Activated effector memory CD4-positive, alpha-beta T cell treated with anti-CD3 and anti-CD28 coated beads, Interleukin-2, amount 50 U/mL, for 16 hours (primary cell): ENCODE measurements at regions not wholly inside any gene's neighbourhood (a gene's known extent, or its start where the extent isn't known, plus 50 kb on each side); places are given as distances from the start of the nearest gene placed in this dataset.
A peak's percentile ranks its signal among the peaks of the same experiment; 100 is the strongest.
"Not testable (repeated sequence)": the region's sequence is repeated elsewhere in the genome, so short reads cannot be mapped to it uniquely, and the experiment has no call there.

Source experiments
- DNase-seq: peaks from one replicate; pipeline ENCODE4 v3.0.0-alpha.2; 2020

DNA sequence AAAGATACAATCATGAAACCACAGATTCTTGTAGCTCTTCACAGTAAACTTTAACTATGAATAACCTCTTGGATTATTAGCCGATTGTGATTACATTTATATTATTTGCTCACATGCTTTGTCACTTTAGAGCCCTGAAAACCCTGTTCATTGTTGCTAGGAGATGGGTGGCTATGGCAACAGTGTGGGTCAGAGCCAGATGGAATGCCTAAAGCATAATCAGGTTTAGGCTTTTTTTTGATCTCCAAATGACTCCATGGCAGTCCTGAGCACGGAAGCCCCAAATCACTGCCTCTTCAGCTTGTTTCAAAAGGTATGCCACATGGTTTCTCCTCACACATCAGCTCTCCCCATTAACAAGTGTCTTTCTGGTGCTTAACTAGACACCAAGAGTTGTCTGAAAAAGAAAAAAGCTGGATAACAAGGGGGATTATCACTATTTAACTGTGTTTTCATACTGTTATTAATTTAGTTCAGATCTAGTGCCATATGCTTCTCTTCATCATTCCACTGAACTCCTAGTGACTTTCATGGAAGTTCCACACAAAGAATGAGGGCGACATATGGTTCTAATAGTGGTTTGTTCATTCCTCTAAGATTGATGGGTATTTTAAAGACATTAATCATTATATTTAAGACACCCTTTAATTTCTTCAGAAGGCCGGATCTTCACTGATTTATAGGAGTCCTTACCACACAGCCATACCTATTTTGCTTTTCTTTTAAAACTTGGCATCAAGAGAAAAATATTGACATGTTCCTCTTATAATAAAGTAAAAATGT, 88.8 kb upstream of the PAM start:
- DNase-seq: no peak

GRCh38 chr5:102668220-102668932, 86.7 kb upstream of the PAM start:
- DNase-seq: no peak

- no peak for DNase-seq
Measured at GRCh38 chr5:102670224-102670836, 84.8 kb upstream of the PAM start.

GRCh38 chr5:102671033-102671734, 83.9 kb upstream of the PAM start:
- not testable (repeated sequence) for DNase-seq

DNA sequence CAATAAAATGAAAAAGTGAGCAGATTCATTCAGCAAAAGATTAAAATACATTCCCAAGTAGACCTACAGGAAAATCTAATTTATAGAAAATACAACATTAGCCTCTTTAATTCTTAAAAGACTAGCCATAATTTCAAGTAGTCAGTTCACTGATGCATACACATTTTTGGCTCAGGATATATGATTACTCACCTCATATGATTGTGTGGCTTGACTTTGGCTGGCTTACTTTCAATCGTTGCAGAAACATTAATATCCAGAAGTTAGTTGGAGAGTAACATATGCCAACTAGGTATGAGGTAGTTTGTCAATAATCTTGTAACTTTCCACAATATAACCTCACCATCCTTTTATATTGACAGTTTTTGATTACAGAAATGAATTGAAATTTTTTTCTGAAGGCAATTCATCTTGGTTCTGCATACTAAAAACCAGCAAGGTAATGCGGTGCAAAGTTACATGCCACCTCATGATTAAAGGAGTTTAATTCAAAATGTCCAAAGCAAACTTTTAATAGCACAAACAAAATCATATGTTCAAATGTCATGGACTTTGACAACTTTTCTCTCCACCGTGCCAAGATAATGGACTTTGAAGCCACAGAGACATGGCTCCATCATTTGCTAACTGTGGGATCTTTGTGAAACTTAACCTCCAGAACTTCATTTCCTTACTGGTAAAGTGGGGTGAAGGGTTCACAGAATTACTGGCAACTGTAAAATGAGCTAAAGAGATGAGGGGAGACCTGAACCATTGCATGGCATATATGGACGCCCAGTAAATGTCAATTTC, 76.6 kb upstream of the PAM start:
- DNase-seq: no peak

GRCh38 chr5:102681403-102681983, 73.6 kb upstream of the PAM start:
- DNase-seq: peak; percentile 84

GRCh38 chr5:102682101-102682647, 72.9 kb upstream of the PAM start:
- no peak for DNase-seq

GRCh38 chr5:102688076-102688475, 67.0 kb upstream of the PAM start:
- not testable (repeated sequence) for DNase-seq

DNA sequence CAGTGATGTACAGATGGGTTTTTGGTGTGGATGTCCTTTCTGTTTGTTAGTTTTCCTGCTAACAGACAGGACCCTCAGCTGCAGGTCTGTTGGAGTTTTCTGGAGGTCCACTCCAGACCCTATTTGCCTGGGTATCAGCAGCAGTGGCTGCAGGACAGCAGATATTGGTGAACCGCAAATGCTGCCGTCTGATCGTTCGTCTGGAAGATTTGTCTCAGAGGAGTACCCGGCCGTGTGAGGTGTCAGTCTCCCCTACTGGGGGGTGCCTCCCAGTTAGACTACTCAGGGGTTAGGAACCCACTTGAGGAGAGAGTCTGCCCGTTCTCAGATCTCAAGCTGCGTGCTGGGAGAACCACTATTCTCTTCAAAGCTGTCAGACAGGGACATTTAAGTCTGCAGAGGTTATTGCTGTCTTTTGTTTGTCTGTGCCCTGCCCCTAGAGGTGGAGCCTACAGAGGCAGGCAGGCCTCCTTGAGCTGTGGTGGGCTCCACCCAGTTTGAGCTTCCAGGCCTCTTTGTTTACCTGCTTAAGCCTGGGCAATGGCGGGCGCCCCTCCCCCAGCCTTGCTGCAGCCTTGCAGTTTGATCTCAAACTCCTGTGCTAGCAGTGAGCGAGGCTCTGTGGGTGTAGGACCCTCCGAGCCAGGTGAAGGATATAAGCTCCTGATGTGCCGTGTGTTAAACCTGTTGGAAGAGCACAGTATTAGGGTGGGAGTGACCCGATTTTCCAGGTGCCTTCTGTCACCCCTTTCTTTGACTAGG, 66.3 kb upstream of the PAM start:
- not testable (repeated sequence) for DNase-seq

DNA sequence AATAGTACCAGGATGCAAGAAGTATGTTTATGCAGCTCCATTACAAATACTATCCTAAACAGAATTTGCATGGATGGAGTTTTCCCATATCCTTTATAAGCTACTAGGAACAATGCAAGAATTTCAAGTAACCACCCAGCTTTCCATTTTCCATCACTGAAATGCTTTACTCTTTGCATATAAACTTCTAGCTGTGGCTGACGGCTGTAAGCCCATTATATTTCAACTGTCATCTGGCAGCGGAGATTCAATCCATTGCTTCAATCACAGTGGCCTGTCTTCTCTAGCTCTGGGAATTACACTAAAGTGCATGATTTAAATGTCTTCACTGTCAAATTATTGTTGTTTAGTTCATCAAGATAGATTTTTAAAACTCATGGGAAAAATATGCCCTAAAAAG, 64.2 kb upstream of the PAM start:
- no peak for DNase-seq

DNA sequence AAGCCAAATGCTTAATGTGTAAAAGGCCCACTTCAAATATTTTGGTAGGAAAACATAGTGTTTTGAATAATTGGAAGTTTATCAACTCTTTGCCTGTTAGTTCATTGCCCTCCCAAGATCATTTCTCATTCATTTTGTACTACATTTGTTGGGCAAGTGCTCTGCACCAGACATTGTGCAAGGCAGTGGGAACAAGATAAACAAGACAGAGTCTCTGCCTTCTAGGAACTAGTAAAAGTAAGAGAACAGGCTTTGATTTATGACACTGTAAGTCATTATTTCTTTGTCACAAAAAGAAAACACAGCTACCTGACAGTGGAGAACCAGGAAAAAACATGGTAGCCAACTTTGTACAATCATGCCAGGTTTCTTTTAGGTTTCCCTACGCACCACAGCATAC, 63.7 kb upstream of the PAM start:
- DNase-seq: no peak

DNA sequence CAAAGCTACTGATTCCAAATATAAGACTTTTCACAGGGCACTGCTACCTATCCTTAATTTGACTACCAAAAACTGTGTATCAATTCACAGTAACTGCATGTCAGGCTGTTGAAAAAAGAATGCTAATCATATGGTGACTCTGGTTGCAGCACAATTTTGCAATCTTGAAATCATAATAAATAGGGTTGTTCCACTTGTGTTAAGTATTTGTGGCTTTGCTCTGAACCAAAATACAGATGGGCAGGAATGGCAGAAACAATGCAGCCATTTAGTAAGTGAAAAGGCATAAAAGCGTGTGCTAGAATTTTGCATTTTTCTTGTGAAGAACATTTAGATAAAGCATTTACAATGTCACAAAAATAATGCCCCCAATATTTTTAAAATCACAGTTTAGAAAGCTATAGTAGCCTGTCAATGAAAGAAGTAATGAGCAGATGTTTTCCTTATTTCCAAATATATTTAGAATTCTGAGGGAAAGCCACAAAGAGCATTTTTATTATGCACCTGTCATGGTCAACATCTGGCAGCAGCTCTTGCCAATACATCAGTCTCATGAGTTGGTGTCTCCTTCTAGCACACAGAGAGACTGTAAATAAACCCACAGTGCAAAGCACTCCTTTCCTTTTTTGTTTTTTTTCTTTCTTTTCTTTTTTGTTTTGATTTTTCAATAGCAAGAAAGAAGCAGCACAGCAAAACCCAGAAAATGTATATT, 54.8 kb upstream of the PAM start:
- no peak for DNase-seq

GRCh38 chr5:102700916-102701315, 54.2 kb upstream of the PAM start:
- DNase-seq: no peak

DNA sequence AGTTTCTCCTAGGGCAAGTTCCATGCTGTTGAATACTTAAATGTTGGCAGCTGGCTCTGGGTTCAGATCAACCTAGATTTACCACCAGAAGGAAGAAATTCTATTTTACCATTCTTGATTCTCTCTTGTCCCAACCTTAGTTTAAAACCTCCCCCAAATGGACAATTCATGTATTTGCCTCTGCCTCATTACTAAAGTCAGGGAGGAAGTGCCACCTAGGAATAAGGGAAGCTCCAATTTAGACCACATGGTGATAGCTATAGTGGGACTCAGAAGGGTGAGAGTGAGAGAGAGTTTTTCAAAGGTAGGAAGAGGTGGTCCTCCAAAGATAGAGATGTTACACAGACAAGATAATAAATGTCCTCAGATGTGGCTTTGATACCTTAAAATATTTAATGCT, 53.4 kb upstream of the PAM start:
- DNase-seq: no peak
